ENCODE measurements at regions not wholly inside any gene's neighbourhood (a gene's known extent, or its start where the extent isn't known, plus 50 kb on each side); places are given as distances from the start of the nearest gene placed in this dataset.

DNA sequence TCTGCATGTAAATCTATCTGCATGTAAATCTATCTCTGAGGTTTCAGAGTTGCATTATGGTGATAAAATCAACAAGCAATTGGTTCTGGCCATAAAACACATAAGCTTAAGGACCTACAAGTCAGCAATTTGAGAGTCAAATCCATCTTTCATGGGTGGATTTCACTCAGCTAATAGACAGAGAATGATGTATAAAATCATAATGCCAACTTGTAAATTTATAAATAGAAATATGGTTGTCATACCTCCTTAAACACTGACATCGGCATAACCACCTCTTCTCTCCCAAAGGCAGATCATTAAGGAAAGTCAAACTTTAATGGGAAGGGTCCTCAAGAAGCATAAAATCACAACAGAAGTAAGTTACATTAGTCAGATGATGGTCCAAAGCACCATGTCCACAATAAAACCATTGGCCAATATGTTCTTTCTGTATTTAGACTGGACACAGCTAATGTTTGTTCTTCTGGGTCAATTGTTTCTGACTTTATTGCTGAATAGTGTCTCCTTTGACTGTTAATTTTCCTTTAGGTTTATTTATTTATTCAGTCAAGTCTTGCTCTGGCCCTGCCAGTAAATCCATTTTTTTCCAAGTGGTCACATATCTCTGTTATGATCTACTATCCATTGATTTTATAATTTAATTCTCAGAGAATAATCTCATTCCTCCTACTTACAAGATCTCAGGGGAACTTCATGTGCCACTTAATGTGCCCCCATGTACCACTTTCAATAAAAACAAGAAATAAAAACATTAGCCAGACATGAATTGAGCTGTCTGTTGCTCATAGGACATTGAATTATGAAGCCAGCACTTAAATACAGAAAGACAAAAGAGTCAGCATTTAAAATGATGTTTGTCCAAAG is 382.9 kb upstream of the IRAK1BP1 start:
- no peak for DNase-seq (ENCODE audit: low spot score)
- no peaks in the 10 kb centered on the region for H3K36me3 ChIP-seq (ENCODE audit: insufficient read depth, low read length, poor library complexity, severe bottlenecking)
- TF ChIP-seq, protein P1, sequence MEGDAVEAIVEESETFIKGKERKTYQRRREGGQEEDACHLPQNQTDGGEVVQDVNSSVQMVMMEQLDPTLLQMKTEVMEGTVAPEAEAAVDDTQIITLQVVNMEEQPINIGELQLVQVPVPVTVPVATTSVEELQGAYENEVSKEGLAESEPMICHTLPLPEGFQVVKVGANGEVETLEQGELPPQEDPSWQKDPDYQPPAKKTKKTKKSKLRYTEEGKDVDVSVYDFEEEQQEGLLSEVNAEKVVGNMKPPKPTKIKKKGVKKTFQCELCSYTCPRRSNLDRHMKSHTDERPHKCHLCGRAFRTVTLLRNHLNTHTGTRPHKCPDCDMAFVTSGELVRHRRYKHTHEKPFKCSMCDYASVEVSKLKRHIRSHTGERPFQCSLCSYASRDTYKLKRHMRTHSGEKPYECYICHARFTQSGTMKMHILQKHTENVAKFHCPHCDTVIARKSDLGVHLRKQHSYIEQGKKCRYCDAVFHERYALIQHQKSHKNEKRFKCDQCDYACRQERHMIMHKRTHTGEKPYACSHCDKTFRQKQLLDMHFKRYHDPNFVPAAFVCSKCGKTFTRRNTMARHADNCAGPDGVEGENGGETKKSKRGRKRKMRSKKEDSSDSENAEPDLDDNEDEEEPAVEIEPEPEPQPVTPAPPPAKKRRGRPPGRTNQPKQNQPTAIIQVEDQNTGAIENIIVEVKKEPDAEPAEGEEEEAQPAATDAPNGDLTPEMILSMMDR (conservative IDR thresholded peaks at IDR 0.05; ENCODE audit: low read depth, low read length), result no peak
- TF ChIP-seq EZH2 (IDR thresholded peaks at IDR 0.05; ENCODE audit: borderline replicate concordance, low read depth, low read length, poor library complexity, severe bottlenecking), result no peak
- intact Hi-C loops (cut with micrococcal nuclease; ENCODE audit: unreplicated experiment), result no loop called here
- ChIA-PET CTCF (no interaction called here), POLR2A (ENCODE audit: low non-redundant PET) (no interaction called here)
- no TSS peak for BruUV-seq (replicated peaks)
- no peaks in the 10 kb centered on the region for H3K4me1 ChIP-seq (ENCODE audit: insufficient read depth, low read length, poor library complexity, severe bottlenecking)
- no peaks in the 10 kb centered on the region for H3K9me3 ChIP-seq (ENCODE audit: low read depth, low read length, poor library complexity, severe bottlenecking)
- H3K27ac ChIP-seq (ENCODE audit: low read depth, low read length, poor library complexity, severe bottlenecking), result no peak overlapping the region
- no peak overlapping the region for H3K4me3 ChIP-seq (ENCODE audit: low read depth, low read length, poor library complexity, severe bottlenecking)
- peaks cover 4% of the 10 kb centered on the region for H3K27me3 ChIP-seq (replicated peaks; ENCODE audit: insufficient read depth, low read depth, low read length, poor library complexity)

DNA sequence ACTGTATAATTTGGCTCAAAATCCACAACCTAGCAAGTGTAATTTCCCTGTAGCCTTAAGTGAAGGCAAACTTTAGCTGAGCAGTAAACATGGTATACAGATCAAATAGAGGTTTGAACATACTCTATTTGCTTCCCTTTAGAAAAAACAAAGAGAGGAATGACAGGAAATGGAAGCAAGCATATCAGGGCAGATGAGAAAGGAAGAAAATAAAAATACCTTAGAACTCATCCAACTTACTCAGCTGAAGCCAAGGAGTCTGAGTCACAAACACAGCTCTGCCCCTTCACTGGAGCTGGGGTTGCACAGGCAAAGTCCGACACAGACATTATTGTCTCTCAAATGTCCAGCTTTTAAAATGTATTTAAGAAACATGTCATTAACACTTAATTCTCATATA is 379.9 kb upstream of the IRAK1BP1 start:
- Histone ChIP-seq H3K9me3 (ENCODE audit: low read depth, low read length, poor library complexity, severe bottlenecking) (no peaks in the 10 kb centered on the region), H3K36me3 (ENCODE audit: insufficient read depth, low read length, poor library complexity, severe bottlenecking) (no peaks in the 10 kb centered on the region), H3K4me3 (ENCODE audit: low read depth, low read length, poor library complexity, severe bottlenecking) (no peak overlapping the region), H3K27me3 (replicated peaks; ENCODE audit: insufficient read depth, low read depth, low read length, poor library complexity) (peaks cover 4% of the 10 kb centered on the region), H3K27ac (ENCODE audit: low read depth, low read length, poor library complexity, severe bottlenecking) (no peak overlapping the region), H3K4me1 (ENCODE audit: insufficient read depth, low read length, poor library complexity, severe bottlenecking) (no peaks in the 10 kb centered on the region)
- intact Hi-C loops (cut with micrococcal nuclease; ENCODE audit: unreplicated experiment), result no loop called here
- no peak for DNase-seq (ENCODE audit: low spot score)
- TF ChIP-seq, protein P1 (conservative IDR thresholded peaks at IDR 0.05; ENCODE audit: low read depth, low read length), result no peak
- TF ChIP-seq EZH2 (IDR thresholded peaks at IDR 0.05; ENCODE audit: borderline replicate concordance, low read depth, low read length, poor library complexity, severe bottlenecking), result no peak
- BruUV-seq (replicated peaks), result no TSS peak
- ChIA-PET CTCF (no interaction called here), POLR2A (ENCODE audit: low non-redundant PET) (no interaction called here)

DNA sequence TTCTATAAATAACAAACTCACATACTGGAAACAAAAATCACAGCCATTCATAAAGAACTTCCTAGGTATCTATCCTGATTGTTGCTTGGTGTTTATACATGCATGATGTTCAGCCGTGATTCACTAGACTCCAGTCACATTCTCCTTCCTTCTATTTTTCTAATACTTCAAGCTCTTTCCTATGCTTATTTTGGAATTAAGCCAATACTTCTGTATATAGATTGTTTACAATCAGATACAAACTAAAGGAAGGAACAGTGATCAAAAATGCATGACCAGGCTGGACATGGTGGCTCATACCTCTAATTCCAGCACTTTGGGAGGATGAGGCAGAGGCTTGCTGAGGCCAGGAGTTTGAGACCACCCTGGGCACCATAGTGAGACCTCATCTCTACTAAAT is 377.5 kb upstream of the IRAK1BP1 start:
- intact Hi-C loops (cut with micrococcal nuclease; ENCODE audit: unreplicated experiment), result no loop called here
- no TSS peak for BruUV-seq (replicated peaks)
- Histone ChIP-seq H3K36me3 (ENCODE audit: insufficient read depth, low read length, poor library complexity, severe bottlenecking) (no peaks in the 10 kb centered on the region), H3K27ac (ENCODE audit: low read depth, low read length, poor library complexity, severe bottlenecking) (no peak overlapping the region), H3K4me1 (ENCODE audit: insufficient read depth, low read length, poor library complexity, severe bottlenecking) (no peaks in the 10 kb centered on the region), H3K4me3 (ENCODE audit: low read depth, low read length, poor library complexity, severe bottlenecking) (no peak overlapping the region), H3K9me3 (ENCODE audit: low read depth, low read length, poor library complexity, severe bottlenecking) (no peaks in the 10 kb centered on the region), H3K27me3 (replicated peaks; ENCODE audit: insufficient read depth, low read depth, low read length, poor library complexity) (no peaks in the 10 kb centered on the region)
- TF ChIP-seq, protein P1 (conservative IDR thresholded peaks at IDR 0.05; ENCODE audit: low read depth, low read length), result no peak
- no peak for TF ChIP-seq EZH2 (IDR thresholded peaks at IDR 0.05; ENCODE audit: borderline replicate concordance, low read depth, low read length, poor library complexity, severe bottlenecking)
- CTCF ChIA-PET, result no interaction called here
- POLR2A ChIA-PET (ENCODE audit: low non-redundant PET), result no interaction called here
- no peak for DNase-seq (ENCODE audit: low spot score)
